Erythroblast (primary cell): ENCODE measurements at regions not wholly inside any gene's neighbourhood (a gene's known extent, or its start where the extent isn't known, plus 50 kb on each side); places are given as distances from the start of the nearest gene placed in this dataset.
"Not testable (repeated sequence)": the region's sequence is repeated elsewhere in the genome, so short reads cannot be mapped to it uniquely, and the experiment has no call there.

Experiments used
- DNase-seq, 2 experiments: peaks; one replicate each; lab custom pipeline; 2025; lab: John Stamatoyannopoulos, UW
- GATA1 ChIP-seq: IDR thresholded peaks from 2 replicates; pipeline ENCODE4 v1.6.1; 2011; ENCODE audit warnings: low read depth, mild to moderate bottlenecking, control low read depth, low read length, moderate library complexity
- POLR2A ChIP-seq: IDR thresholded peaks from 2 replicates; pipeline ENCODE4 v1.6.1; 2011; ENCODE audit warnings: mild to moderate bottlenecking, low read length

DNA sequence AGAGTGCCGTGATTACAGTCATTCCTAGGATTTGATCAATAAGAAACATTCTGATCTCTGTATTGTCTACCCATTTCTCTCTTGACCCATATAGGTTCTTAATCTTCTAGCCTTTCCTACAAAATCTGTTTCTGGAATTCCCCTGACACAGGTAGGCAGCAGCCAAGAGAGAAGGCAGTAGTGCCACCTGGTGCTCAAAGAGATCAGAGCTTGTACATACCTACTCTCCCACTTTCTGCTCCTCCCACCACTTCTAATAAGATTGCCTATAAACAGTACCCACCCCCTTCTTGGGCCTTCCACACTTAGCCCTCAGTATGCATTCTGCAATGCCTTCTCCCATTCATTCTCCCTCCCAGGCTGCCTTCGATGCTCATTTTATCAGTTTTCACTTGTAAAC is 117.4 kb upstream of the RORB start:
- no peak for TF ChIP-seq POLR2A
- TF ChIP-seq GATA1: no peak
- peak in 1 of 2 experiments; percentile 2 for DNase-seq

DNA sequence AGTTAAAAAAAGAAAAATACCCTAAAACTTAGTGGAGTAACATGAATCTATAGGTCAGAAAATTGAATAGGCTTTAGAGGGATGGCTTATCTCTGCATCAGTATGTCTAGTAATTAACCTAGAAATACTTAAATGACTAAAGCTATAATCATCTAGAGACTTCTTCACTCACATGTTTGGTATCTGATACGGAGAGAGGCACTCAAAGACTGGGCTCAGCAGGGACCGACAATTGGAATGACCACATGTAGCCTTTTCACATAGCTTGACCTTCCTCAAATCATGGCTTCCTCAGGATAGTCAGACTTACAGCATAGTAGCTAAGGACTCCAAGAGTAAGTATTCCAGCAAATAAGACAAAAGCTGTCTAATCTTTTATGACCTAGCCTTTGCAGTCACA is 105.3 kb upstream of the RORB start:
- TF ChIP-seq GATA1: no peak
- no peak for TF ChIP-seq POLR2A
- no peak for DNase-seq

DNA sequence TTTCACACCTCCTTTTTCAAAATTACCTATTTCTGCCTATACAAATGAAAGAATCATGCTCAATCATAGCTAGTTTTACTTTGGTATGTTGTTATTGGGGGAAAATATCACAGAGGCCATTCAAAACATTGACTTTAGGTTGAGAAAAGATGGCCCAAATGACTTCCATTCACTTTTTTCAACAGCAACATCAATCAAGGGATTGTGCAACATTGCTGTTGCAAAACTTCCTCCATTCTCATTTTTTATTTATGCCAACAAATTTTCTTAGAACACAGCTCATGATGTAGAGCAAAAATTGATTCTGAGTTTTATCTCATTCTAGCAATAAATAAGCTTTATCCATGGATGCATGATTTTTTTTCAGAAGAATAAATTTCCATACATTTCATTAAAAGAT is 93.6 kb upstream of the RORB start:
- no peak for DNase-seq
- no peak for TF ChIP-seq GATA1

DNA sequence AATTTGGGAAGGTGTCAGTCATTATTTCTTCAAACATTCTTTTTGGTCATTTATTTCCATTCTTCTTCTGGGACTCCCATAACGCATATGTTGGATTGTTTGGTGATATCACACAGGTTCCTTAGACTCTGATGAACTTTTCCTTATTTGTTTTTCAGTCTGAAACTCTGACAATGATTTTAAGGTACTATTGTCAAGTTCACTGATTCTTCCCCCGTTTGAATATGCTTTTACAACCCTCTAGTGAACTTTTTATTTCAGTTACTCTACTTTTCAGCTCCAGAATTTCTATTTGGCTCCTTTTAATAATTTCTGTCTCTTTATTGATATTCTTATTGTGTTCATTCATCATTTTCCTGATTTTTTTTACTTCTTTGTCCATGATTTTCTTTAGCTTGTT is 92.5 kb upstream of the RORB start:
- DNase-seq: no peak
- TF ChIP-seq GATA1 (no peak), POLR2A (no peak)

DNA sequence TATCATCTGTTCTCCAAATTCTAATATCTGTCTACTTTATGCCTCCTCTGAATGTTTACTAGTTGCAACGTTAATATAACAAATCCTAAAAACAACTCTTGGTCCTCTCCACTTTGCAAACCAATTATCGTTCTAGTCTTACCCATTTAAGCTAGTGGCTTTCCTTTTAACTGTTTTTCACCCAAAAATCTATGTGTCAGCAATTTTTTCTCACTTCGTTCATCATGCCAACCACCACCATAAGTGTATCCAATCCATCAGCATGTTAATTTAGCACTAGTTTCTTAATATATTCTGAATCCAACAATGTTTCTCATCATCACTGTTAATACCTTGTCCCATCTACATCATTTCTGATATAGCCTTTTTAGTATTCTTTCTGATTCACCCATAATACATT is 90.0 kb upstream of the RORB start:
- TF ChIP-seq GATA1: no peak
- TF ChIP-seq POLR2A: no peak
- no peak for DNase-seq

DNA sequence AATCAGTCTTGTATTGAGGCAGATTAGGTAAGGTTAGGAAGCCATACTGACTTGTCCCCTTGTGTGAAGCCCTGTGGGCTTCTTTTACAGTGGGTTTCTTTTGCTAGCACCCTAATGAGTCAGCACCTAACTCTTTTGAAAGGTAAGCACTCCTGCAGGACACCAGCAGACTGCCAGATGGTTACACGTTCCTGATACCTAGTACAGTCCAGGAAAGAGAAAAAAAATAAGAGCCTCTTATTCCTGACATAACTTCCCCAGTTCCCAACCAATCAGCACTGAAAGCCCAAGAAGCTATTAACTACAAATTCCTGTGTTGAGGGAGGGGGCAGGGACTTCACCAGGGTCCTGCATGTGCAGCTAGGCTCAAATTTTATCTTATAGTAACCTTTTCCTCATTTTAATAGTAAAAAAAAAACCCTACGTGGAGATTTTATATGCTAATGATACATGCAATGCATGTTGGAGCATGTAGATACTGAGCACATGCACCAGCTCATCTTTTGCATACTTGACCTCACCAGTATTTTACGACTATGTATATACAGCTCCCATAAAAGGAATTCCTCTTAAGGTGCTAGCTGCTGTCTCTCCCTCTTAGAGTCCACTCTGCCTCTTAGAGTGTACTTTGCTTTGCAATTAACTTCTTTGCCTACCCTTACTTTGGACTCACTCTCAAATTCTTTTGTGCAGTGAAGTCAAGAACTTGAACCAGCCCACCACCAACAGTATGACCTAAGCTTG is 84.7 kb upstream of the RORB start:
- no peak for DNase-seq
- TF ChIP-seq POLR2A (no peak), GATA1 (no peak)

DNA sequence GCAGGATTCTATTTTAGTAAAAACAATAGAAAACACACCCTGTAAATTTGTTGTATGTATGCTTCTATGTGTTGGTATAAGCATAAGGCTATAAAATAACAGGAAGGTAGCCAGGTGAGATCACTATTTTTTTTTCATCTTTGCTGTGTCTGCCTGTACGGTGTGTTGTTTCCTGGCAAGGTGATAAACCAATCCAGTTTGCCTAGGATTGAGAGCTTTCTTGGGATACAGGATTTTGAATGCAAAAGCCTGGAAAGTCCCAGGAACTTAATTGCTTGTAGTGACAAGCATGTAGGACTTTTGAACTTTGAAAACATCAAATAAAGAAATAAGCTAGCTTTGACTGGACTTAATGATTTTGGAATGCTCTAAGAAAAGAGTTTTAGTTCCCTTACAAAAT is 83.3 kb upstream of the RORB start:
- DNase-seq: no peak
- TF ChIP-seq GATA1 (no peak), POLR2A (no peak)

DNA sequence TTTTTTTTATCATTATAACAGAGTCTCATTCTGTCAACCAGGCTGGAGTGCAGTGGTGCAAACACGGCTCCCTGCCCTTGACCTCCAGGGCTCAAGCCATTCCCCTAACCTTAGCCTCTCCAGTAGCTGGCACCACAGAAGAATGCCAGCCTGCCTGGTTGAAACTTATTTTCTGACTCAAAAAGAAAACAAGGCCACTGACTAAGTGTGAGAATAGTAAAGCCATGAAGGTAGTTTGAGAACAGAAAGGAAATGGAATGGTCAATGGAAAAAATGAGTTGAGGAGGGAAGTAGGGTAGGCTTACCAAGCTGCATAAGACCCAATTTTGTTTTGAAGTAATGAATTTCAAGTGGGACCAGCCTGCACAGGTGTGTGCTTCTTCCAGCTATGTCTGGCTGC is 82.8 kb upstream of the RORB start:
- TF ChIP-seq GATA1: no peak
- TF ChIP-seq POLR2A: no peak

DNA sequence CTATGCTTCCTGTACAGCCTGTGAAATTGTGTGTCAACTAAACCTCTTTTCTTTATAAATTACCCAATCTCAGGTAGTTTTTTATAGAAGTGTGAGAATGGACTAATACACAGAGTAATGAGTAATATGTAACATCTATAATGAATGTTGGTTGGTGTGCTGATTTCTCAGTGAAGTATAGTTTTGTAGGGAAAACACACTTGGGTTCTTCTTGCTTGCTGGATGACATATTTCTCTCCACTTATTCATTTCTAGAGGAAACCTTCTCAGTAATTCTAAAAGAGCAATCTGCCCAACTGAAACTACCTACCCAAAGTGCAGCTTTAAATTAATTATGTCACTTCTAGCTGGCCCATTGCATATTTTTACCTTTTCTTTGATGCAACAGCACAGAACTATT is 81.1 kb upstream of the RORB start:
- no peak for DNase-seq
- TF ChIP-seq POLR2A: no peak
- TF ChIP-seq GATA1: no peak

More for the DNA sequence above, 82.8 kb upstream of the RORB start:
- DNase-seq: no peak

DNA sequence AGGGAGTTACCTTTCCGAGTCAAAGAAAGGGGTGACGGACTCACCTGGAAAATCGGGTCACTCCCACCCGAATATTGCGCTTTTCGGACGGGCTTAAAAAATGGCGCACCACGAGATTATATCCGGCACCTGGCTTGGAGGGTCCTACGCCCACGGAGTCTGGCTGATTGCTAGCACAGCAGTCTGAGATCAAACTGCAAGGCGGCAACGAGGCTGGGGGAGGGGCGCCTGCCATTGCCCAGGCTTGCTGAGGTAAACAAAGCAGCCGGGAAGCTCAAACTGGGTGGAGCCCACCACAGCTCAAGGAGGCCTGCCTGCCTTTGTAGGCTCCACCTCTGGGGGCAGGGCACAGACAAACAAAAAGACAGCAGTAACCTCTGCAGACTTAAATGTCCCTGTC is 72.6 kb upstream of the RORB start:
- not testable (repeated sequence) for DNase-seq

DNA sequence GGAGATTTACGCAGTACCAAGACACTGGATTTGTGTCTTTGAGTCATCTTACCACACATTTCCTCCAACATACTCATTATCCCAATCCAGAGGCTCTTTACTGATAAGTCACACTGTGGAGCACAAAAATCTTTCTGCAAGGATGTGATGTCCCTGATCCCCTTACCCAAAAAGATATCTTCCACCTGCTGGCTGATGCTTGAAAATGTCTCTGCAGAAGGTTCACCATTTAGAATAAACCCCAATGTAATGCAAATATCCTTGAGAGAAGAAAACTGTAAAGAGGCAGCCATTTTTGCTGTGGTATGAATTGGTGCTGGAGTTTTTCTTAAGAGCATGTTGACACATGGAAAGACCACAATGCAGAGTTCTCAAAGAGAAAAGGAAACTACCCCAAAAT is 65.7 kb upstream of the RORB start:
- TF ChIP-seq POLR2A (no peak), GATA1 (no peak)

DNA sequence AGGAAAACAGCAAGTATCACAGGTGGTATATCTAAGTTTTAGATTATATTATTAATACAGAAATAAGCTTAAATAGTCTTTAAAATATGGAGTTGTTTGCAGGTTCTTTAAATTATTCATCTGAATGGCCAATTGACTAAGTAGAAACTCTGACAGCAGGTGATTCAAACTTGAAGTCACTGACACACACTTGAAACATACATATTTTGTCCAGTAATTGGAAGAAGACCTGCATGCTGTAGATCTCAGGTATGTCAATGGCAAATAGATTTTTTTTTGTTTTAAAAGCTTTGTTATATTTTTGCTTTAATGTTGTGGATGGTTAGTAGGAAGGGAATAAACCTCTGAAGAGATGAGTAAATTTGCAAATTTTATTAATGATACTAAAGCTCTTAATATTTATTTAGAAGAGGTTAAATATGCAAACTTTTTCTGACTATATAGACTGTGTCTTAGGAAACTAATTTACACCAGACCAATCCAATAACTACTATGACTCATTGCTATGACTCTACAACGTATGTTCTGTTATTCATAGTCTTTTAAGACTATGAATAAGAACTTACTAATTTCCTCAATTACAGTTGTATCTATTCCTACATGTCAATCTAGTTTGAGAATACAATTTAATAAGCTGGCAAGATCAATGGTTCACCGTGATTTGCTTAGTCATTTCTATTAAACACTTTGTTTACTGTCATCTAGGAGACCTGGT is 53.9 kb upstream of the RORB start:
- TF ChIP-seq GATA1 (no peak), POLR2A (no peak)
- DNase-seq: no peak

More for the DNA sequence above, 65.7 kb upstream of the RORB start:
- no peak for DNase-seq

DNA sequence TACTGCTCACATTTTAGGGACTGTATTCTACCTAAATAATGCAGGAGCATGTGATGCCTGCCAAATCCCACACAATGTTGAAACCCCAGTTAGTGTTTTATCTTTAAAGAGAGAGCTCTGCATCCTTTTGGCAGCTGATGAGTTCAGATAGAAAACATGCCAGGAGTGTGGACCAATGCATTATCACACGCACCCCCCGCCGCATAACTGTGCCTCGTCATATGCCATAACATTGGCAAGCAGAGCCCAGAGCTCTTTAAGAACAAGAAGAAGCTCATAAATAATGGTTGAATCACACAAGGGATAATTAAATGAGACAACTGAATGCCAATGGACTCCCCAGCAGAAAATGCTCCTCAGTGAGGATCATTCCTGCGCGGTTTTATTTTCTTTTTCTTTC is 52.8 kb upstream of the RORB start:
- TF ChIP-seq GATA1 (no peak), POLR2A (no peak)
- no peak for DNase-seq
